ENCODE measurements at regions not wholly inside any gene's neighbourhood (a gene's known extent, or its start where the extent isn't known, plus 50 kb on each side); places are given as distances from the start of the nearest gene placed in this dataset.
"Not testable (repeated sequence)": the region's sequence is repeated elsewhere in the genome, so short reads cannot be mapped to it uniquely, and the experiment has no call there.

DNA sequence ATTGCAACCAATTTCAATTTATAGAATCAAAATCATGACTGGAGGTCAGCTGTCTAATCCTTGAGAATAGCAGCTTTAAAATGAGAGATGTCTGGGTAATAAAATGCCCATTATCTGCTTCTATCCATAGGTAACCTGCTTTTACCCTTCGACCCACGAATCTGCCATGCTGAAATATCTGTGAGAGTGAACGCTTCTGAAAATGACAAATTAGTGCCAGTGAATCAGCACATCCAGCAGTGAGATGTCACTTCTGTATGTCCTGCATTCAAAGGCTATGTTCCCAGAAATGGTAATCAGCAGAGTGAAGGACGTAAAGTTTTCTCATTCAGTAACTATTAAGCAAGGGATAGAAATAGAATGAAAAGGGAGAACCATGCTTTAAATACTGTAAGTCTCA lies 532.4 kb upstream of the ITGA1 start:
- no peak for DNase-seq

DNA sequence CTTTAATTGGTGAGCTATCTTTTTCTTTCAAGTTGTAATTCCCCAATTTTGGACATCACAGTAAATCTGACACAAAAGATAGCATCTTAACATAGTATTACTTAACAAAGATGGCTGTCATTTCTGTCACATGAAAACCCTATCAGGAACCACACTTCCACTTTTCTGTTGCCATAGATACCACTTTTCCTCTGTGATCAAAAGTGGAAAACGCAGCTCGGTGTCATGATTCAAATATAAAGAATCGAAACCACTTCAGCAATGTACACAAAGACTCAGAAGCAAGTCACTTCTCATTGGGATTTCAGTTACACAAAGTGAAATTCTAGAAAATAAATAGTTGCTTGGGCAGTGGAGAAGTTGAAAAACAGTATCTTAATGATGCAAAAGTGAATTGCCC lies 524.9 kb upstream of the ITGA1 start:
- DNase-seq: no peak

DNA sequence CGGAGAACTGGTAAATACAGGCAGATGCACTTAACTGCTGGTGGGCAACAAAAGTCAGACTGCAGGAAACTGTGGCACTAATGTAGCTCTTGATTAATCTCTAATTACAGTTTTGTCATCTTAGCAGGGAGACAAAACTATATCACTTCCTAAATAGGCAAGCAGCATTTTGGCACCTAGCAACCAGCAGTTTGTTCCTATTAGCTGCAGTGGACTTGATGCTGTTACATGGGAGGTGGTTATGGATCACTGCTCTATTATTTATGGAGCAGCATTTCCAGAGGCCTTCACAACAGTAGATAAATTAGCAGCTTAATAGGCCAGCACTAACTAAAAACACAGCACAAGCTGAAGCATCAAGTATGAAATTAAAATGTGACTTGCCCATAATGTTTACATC lies 518.3 kb upstream of the ITGA1 start:
- DNase-seq: no peak

DNA sequence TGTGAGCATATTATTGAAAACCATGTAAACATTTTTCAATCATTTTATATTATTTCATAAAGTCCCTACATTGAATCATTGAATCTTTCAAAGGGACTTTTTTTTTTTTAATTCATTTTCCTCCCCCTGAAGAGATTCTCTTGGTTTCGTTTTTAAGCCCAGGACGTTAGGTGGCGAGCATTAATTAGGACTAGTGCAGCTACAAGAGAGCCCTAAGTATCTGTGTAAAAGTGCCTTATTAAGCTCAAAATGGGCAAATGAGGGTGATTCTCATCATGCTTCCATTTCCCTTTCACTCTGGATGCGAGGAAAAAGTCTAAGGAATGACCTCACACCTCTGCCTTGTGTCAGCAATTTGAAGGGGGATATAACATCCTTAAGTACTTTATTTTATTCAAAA lies 517.9 kb upstream of the ITGA1 start:
- DNase-seq: no peak

DNA sequence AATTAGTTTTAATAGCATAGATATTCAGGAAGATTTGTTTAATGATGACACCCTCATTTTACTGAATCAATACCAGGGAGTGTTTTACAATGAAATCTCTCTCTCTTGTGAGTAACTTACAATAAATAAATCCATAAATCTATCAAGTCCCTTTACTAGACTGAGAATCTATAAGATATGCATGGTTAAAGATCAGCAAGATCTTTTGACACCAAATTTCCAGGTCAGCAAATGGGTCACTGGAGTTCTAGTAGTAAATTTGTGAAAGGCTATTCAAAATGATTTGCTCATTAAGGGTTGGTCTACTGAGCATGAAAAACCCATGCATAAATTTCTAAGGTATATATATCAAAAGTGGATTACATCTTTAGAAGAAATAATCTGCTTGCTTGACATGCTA lies 512.1 kb upstream of the ITGA1 start:
- DNase-seq: no peak

DNA sequence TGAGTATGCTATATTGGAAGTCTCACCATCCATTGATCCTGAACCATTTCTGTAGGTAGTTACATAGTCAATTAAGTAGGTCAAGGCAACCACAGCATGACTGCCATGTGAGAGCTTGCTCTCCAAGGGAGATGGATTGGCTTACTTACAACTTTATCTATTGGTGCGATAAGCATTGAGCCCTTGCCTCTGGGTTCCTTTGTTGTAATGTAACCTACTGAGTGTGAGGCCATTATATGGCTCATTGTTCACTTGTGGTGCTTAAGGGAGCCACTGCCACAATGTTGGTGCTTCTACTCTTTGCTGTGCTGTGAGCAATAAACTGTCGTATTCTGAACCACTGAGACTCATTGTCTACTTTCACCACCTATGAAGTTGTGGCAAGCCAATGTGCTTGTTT lies 510.6 kb upstream of the ITGA1 start:
- no peak for DNase-seq

DNA sequence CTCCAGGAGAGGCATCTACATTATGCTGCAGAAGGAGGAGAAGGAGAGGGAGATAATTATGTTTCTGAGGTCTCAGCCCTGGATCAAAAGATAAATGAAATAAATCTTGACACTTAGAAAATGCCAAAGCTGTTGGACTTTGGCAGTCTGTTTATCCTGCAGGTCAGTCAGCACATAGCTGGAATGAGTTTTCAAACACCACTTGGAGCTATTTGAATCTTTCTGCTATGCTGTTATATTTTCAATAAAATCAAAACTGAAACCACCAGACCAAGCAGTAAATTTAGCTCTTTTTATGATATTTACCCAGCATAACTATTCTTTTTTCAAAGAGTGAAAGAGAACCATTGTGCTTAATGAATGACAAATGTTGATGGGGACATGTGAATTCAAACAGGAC lies 505.1 kb upstream of the ITGA1 start:
- no peak for DNase-seq

DNA sequence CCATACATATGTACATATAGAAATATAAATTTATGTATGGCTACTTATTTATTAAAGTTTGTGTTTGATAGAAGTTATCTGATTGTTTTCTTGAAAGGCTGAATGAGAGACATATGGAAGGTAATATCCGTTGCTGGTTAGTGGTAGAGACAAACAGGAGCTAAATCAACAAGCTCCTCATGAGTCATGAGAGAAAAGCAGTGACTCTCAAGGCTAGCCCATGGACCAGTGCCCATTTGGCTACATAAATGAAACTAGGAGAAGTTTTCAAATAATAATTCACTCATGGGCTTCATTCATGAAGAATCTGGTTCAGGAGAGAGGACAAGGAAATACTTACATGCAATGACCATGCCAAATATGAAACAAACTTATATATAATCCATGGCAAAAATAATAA lies 504.5 kb upstream of the ITGA1 start:
- DNase-seq: no peak

DNA sequence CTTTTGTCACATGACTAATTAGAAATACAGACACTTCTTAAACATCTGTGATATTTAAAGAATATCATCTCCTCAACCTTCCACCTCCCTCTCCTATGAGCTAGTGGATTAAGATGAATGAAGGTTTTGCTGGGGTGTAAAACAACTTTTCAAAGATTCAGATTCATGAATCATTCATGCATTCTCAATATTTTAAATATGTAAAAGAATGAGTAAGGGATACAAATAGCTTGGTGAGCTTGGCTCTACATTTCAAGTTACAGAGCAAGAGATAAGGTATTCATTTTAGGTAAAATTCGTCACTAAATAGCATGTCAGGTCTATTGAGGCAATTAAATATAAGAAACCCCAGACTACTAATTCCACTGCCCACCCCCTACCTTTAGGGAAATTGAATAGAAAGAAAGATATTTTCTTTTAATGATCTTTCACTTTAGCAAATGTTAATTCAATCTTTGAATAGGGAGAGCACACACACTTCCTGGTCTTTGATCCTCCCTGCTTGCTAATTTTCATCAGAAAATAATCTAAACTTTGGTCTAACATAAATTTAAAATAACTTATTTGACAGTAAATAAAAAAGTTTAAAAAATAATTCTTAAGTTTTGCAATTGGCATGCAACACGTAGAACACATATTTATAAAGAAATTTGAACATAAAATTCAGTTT lies 486.9 kb upstream of the ITGA1 start:
- no peak for DNase-seq

DNA sequence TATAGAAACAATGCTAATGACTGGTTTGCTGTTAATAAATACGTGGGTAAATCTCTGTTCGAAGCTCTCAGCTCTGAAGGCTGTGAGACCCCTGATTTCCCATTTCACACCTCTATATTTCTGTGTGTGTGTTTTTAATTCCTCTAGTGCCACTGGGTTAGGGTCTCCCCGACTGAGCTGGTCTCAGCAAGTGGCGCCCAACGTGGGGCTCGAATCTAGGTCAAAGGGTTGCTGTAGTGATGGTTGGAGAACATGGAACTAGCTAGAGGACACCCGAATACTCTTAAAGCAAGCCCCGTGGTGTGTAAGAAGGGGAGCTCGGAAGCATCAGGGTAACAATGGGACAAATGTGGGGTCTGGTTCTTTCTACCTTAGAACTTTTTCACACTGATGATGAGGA lies 482.9 kb upstream of the ITGA1 start:
- not testable (repeated sequence) for DNase-seq

DNA sequence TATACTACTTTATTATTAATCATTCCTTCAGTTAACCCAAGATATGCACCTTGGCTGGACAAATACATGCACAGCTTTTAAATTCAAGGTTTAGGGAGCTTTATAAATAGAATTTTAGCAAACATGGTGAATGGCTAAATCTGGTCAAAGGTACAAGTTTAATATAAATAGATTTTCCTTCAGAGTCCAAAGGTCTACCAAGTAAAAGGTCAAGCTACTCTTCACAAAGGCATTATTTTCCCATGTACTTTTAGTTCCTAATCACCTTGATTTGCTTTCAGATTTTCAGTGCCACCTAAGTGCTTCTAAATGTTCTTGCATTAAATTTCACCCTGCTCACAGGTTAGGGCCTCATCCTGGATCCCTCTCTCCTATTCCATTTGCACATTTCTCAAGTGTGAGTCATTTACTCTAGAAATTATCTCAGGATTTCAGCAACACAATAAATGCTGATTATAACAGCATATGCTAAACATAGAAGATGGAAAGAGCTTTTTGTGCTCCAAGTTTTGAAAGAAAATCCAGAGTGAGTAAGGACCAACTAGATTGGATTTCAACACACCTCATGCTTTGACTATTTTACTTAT lies 459.4 kb upstream of the ITGA1 start:
- no peak for DNase-seq

DNA sequence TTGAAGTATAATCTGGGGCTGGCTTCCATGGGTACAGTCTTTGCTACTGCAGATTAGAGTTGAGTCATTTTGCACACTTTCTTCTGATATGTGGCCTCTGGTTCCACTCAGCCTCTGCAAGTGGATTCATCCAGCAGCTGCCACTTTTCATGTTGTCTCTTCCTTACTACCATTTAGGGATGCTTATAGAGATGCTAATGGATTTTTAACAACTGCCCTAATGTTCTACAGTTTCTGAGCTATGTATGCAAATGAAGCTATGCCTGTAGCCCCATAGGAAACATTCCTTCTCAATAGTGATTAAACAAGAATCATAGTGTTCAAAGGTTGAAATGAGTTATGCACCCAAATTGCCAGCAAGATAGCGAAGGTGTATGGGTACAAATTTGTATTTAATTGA lies 456.0 kb upstream of the ITGA1 start:
- DNase-seq: no peak

DNA sequence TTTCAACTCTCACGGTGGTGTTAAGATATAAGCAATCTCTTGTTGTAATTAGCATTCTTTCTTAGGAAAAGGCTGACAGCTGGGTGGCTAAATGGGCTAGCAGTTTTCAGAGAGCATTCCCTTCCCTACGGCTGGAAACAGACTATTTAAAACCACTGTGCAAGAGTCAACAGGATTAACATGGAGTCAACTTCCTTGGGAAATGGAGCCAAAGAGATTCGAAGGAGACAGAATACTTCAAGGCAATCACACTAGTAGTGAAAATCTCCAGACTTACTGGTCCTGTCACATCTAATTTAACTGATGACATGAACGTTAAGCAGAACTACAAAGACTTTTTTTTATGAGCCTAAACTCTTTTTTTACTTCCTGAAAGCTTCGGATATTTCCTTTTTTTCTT lies 453.3 kb upstream of the ITGA1 start:
- no peak for DNase-seq

DNA sequence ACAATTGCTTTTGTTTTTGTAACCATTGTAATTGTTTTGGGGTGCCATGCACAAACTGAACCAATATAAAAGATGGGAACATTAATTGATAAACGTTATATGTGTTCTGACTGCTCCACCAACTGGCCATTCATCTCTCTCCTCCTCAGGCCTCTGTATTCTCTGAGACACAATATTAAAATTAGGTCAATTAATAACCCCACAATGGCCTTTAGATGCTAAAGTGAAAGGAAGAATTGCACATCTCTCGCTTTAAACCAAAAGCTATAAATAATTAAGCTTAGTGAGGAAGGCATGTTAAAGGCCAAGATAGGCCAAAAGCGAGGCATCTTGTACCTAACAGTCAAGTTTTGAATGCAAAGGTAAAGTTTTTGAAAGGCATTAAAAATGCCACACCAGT lies 448.4 kb upstream of the ITGA1 start:
- no peak for DNase-seq

DNA sequence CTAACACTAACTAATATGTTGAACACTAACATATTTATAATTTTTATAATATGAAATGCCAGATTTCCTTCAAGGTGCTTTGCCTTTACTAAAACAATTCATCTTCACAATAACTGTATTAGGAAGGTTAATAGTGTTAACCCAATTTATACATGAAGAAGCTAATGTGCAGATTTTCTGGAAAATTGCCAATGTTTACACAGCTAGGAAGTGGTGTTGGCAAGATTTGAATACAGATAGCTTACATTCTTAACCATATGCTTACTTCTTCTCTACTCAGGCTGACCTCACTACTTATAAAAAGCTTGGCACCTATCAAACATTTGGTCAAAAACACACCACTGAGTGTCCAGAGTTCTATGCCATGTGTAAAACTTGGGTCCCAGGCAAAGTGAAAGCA lies 445.4 kb upstream of the ITGA1 start:
- DNase-seq: no peak

DNA sequence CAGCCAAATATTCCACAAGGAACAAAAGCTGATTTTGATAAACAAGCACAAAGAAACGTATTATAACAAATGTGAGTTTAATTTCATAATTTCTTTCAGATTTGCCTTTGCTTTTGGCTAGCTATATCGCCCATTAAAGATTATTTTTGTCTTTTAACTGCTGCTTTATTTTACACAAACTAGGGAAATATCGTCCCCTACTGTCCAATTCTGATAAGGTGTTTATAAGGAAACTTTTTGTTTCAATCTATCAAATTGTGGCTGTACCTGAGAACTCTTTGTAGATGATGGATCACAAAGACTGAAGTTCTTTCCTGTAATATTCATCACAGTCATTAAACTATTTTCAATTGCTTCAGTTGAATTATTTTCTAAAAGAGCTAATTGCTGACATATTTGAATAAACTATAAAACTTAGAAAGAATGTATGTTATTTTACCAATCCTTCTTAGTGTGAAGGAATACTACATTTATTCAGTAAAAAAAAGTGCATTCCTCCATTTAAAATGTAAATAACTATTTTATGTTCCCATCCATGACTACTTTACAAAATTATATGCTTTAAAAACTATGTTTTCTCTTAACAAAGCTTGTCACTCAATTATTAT lies 431.3 kb upstream of the ITGA1 start:
- DNase-seq: no peak

DNA sequence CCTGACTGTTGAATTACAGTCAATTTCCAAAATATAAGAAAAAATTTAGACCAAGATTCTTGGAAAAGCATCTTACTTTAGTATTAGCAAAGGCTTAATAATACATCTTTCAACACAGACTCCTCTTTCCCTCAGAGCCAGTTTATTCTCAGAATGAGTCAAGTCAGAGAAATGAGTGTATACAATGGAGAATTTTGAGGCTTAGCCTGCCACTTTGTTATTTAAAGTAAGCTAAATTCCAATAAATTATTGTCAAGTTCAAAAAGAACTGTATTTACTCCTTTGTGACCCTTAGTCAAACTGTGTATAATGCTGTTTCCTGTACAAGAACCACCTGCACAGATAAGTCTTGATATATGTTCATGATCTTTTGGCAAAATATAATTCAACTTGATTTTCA lies 428.5 kb upstream of the ITGA1 start:
- no peak for DNase-seq

DNA sequence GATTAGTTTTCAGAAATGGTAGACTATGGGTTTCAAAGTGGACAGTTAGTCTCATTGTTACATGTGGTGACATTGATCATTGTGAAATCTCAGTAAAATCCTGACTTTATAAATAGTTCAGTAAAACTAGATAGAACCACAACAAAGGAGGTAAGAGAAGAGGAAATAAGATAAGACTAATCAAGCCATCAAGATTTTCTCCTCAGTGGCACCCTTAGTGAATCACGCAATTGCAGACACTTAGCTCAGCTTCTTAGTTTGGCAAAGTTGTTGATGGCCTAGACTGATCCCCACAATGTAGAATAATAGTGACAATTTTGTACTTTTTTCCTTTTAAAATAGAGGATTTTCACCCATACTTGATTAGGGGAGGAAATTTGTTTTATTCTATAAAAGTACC lies 426.7 kb upstream of the ITGA1 start:
- DNase-seq: no peak

DNA sequence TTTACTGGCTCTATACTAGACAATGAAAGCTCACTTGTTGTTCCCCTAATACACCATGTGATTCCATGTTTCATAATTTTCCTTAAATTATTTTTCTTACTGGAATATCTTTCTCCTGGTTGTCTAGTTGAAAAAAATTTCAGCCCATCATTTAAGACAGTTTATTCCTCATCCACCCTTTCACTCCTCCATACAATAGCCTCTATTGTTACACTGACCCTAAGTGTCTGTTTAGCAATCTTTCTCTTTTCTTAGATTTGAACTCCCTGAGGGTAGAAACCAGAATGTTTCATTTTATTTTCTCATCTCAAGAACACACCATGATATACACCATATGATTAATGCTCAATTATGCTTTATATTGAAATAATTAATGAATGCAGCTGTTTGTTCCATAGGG lies 413.4 kb upstream of the ITGA1 start:
- DNase-seq: no peak

DNA sequence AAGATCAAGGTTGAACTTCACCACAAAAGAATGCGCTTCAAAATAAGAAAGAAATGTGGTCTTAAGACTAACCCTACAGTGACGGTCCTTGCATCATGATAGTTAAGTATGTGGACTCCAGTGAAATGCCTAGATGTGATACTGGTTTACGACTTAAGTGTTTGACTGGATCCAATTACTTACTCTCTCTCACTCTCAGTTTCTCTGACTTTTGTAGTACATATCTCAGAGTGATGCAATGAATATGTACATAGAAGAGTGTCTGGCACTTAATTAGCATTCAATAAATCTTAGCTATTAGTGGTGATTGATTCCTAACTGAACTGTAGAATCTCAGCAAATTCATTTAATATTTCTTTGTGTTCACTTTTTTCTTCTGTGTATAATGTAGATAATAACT lies 411.7 kb upstream of the ITGA1 start:
- DNase-seq: no peak

DNA sequence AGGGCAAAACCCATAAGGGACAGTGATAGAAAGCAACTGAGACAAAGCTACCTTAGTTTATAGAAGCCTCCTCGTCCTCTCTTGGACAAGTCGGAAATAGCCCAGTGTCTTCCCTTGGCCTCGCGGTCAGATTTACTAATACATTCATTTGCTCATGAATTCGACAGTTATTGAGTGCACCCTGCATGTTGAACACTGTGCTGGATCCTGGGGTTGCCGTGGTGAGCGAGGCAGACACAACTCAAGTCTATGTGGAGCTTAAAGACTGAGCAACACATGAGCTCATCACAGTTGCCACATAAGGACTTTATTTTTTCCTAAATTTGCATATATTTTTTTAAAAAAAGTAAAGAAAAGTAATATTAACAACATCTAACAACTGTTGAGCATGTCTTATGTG lies 411.1 kb upstream of the ITGA1 start:
- DNase-seq: no peak

DNA sequence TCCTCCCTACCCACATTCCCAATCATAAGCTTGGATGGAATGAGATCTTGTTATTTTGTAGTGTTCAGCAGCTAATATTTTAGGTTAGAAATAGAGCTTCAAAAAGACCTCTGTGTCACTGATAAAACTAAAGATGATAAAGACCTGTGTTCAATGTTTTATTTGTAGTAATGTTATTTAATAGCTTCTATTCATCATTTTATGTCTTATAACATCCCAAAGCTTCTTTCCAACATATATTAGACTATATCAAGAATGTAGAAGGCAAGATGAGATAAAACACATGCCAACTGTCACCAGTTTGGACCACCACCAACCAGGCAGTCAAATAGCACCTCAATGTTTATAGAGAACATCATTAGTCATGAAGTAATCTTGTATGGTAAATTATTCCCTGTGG lies 409.5 kb upstream of the ITGA1 start:
- no peak for DNase-seq

DNA sequence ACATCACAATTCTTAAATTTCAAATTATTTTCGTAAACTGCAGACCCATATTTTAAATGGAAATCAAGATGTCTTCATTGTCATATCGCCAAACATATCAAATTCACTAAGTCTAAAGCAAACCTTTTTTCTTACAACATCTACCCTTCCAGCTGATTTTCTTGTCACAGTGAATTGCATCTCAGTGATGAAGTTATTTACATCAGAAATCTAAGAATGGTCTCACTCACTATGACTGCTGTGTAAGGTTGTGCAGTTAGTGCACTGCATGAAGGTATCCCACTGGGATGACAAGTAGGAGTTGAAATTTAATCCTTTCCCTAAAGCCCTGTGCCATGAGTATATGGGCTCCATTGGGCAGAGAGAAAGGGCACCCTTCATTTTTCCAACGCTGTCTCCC lies 399.4 kb upstream of the ITGA1 start:
- no peak for DNase-seq

DNA sequence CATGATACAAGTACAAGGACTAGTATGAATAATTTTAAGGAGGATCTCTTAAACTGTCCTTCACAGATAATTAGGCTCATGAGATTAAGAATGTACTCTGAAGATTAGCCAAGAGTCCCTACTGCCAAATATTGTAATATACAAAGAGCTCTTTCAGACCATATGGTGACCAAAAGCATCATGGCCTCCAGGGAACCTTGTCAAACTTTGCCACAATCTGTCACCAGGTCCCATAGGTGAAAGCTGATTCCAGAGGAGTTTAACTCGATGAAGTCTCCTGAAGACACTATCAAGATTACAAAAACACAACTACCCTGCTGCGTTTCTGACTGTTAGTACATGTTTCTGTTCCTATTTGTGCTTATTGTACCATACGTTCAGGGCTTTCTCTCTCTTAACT lies 395.4 kb upstream of the ITGA1 start:
- no peak for DNase-seq

DNA sequence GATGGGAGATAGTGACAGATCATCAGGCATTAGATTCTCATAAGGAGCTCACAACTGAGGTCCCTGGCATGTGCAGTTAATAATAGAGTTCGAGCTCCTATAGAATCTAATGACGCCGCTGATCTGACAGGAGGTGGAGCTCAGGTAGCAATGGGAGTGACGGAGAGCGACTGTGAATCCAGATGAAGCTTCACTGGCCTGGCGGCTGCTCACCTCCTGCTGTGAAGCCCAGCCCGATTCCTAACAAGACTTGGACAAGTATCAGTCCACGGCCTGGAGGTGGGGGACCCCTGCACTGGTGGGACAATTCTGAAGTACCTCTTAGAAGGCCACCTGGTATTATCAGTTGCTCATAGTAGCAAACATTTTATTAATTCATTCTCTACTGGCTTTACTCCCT lies 377.9 kb upstream of the ITGA1 start:
- no peak for DNase-seq
